Activated T-helper 1 cell treated with Interleukin-2 at 50 U/mL for 16 hours (primary cell): ENCODE measurements at regions not wholly inside any gene's neighbourhood (a gene's known extent, or its start where the extent isn't known, plus 50 kb on each side); places are given as distances from the start of the nearest gene placed in this dataset.

Source experiments
- DNase-seq: peaks from one replicate; pipeline ENCODE4 v3.0.0-alpha.2; 2020; ENCODE audit warnings: low read depth

- no peak for DNase-seq
These were observed 314.9 kb upstream of the TSHZ3 start for GRCh38 chr19:31664096-31664495.

GRCh38 chr19:31664997-31665396 lies 315.8 kb upstream of the TSHZ3 start:
- no peak for DNase-seq

- no peak for DNase-seq
These were observed 316.9 kb upstream of the TSHZ3 start for GRCh38 chr19:31666126-31666525.

GRCh38 chr19:31667106-31667505 lies 317.9 kb upstream of the TSHZ3 start:
- DNase-seq: no peak

DNA sequence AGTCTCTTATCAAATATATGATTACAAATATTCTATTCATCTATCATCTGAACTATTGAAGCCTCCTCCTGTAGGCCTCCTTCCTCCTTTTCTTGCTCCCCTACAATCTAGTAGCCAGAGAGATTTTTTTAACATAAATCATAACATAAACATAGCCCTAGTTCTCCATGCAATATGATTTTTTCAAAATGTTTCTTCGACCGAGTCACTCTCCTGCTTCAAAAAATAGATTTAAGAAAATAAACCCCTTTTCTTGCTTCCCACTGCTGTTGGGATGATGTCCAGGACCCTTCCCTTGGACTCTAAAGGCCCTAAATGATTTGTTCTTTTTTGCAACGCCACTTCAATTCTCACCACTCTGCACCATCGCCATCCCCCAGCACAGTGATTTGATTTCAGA lies 319.7 kb upstream of the TSHZ3 start:
- DNase-seq: no peak

GRCh38 chr19:31670931-31671330 lies 321.7 kb upstream of the TSHZ3 start:
- DNase-seq: no peak

DNA sequence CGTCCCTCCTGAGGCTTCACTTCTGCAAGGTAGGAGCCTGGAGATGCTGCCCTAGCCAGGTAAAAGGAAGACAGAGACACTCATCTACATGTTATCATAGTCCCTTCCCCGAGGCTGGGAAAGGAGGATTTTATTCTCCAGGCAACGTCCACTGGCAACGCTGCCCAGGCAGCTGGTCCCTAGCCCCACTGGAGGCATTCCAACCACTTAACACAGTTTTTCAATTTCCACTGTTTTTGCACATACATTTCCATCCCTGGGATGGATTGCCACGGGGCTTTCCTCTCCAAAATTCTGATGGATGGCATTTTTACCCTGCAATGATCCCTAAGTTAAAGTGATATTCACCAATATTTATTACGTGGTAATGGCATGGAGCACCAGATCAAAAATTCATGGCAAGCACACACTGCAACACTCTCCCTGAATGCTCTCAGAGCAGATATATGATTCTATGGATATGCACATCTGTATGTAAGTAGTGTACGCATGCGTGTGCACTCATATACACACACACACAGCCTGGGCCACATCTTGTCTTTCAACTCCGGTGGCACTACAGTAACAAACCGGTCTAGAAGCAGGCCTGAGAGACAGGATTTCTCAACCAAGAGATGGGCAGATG lies 322.3 kb upstream of the TSHZ3 start:
- no peak for DNase-seq

DNA sequence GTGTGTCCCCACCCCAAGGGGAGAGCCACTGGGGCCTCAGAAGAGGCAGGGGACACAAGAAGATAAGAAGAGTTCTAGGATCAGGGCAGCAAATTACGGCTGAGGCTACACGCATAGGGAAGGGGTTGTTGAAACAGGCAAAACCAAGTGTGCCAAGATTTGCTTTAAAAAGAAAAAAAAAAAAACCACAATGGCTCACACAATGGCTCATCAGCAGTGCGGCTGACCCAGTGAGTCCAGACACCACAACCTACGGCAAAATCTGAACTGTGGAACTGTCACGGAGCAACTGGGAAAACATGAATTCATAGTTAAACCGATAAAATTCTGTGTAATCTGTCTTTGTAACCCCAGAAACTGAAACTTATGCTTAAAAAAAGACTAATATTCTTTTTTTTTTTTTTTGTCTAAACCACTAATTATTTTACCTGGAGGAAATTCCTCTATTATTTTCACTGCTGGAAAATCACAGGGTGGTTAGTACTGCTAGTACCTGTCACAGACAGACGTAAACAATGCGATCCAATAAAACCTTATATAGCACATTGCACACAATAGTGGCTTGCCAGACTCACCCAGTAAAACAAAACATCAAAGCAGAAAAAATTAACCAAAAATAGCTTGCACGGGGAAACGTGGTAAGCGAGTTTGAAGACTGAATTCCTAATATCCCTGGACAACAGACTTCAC lies 325.4 kb upstream of the TSHZ3 start:
- DNase-seq: no peak

- DNase-seq: no peak
These were observed 326.1 kb upstream of the TSHZ3 start for GRCh38 chr19:31675193-31675913.

GRCh38 chr19:31676271-31677004 lies 327.2 kb upstream of the TSHZ3 start:
- DNase-seq: no peak

- DNase-seq: no peak
These were observed 329.2 kb upstream of the TSHZ3 start for GRCh38 chr19:31678421-31678820.

- no peak for DNase-seq
These were observed 331.9 kb upstream of the TSHZ3 start for GRCh38 chr19:31681121-31681520.

DNA sequence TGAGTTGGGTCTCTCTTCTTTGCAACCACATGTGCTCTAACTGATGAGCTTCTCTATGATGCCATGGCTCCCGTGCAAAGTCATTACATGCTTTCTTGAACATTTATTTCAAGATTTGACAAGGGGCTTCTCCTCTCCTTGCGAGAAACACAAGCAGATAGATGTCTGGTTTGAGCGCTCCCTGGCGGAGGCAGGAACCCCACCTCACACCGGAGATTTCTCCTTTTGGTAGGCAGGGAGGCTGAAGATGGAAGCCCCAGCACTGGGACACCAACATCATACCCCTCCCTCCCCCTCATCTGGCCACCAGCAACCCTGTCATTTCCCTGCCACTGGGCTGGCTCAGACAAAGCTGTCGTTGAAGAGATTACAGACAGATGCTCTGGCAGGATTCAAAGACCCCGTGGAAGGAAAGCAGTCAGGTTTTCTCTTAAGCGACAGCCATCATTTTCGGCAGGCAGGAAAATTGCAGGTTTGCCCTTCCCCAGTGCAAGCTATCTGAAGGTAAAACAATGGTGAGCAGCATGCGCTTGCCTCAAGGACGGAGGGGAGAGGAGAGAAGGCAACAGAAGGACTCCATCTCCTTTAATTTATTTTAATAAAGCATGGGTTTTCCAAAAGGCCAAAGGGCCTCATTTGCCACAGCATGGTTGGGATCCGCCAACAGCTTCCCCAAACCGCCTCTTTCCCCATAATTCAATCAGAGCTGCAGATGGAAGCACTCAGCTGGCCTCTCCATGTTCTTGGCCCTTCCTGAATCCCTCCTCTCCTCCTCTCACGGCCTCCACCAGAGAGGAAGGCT lies 344.1 kb upstream of the TSHZ3 start:
- DNase-seq: no peak

- DNase-seq: no peak
These were observed 344.7 kb upstream of the TSHZ3 start for GRCh38 chr19:31693933-31694269.

DNA sequence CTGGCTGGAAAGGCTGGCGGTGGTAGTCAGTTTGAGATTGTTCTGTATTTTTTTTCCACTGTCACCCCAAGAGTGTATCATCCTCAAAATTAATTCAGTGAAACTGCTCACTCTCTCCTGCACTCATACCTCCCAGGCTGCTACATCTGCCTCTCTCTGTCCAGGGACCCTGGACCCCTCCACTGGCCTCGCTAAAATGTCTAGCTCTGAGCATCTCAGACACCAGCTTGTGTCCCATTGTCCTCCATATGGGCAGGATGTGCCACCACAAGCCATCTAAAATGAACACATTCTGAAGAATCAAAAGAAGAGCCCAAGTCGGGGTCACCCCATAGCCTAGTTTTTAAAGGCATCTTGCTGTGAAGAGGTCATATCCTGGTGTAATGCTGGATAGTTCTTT lies 345.5 kb upstream of the TSHZ3 start:
- no peak for DNase-seq

- no peak for DNase-seq
These were observed 350.2 kb upstream of the TSHZ3 start for GRCh38 chr19:31699421-31699820.

- no peak for DNase-seq
These were observed 351.9 kb upstream of the TSHZ3 start for GRCh38 chr19:31701146-31701545.

DNA sequence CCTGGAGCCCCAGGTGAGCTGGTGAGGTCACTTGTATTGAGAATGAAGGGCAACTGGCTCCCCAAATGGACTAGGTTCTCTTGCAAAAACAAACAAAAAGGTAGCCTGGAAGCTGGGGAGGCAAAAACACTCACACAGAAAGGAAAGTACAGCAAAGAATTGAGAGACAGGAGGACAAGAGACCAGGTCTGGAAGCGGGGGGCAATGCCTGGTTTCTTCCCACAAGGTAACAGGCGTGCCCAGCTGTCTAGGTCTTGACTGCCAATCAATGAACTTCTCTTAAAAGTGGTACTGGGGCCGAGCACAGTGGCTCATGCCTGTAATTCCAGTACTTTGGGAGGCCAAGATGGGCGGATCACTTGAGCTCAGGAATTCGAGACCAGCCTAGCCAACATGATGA lies 356.4 kb upstream of the TSHZ3 start:
- DNase-seq: no peak

- DNase-seq: no peak
These were observed 356.9 kb upstream of the TSHZ3 start for GRCh38 chr19:31706131-31706530.

GRCh38 chr19:31706691-31707620 lies 357.7 kb upstream of the TSHZ3 start:
- DNase-seq: no peak

GRCh38 chr19:31708520-31708919 lies 359.3 kb upstream of the TSHZ3 start:
- DNase-seq: no peak
